NCI-H748 (cell line): ENCODE measurements at regions not wholly inside any gene's neighbourhood (a gene's known extent, or its start where the extent isn't known, plus 50 kb on each side); places are given as distances from the start of the nearest gene placed in this dataset.
"Not testable (repeated sequence)": the region's sequence is repeated elsewhere in the genome, so short reads cannot be mapped to it uniquely, and the experiment has no call there.

Experiments used
- DNase-seq: peaks from one replicate; lab custom pipeline; 2025; ENCODE audit not compliant: unreplicated experiment; lab: John Stamatoyannopoulos, UW

DNA sequence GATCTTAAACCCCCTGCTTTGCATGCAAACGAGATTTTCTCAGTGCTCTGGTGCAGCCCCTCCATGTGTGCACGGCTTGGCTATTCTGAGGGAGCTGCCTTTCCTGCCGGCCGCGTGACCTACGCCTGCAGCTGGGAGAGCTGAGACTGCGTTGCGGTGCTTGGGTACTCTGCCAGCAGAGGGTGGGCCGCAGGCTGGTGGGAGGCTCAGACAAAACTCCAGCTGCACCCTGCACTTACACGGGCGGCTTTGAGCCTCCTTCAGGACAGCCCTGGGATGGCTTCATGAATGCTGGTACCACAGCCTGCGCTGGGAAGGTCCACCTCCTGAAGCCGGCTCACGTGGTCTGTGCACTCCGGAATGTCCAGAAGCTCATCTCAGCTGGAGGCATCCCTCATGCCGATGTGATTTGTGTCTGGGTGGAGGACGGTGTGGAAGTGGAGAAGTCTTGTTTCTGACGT lies 223.7 kb downstream of the DLL1 start:
- DNase-seq = no peak

DNA sequence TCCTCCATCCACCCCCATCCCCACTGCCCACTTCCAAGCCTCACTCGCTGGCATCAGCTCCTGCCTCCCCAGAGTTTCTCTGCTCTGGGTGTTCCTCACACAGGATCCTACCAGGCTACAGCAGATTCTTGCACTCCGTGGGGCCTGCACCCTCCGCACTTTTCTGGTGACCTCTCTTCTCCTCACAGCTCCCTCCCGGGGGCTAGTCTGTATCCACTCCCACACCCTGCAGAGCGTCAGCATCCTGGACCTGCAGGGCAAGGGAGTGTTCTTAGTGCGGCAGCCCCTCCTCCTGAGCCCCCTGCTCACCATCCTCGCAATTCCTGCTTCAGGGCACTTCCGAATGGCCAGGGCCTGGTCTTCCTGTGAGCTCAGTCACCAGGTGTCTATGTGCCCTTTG lies 224.2 kb downstream of the DLL1 start:
- DNase-seq = no peak

DNA sequence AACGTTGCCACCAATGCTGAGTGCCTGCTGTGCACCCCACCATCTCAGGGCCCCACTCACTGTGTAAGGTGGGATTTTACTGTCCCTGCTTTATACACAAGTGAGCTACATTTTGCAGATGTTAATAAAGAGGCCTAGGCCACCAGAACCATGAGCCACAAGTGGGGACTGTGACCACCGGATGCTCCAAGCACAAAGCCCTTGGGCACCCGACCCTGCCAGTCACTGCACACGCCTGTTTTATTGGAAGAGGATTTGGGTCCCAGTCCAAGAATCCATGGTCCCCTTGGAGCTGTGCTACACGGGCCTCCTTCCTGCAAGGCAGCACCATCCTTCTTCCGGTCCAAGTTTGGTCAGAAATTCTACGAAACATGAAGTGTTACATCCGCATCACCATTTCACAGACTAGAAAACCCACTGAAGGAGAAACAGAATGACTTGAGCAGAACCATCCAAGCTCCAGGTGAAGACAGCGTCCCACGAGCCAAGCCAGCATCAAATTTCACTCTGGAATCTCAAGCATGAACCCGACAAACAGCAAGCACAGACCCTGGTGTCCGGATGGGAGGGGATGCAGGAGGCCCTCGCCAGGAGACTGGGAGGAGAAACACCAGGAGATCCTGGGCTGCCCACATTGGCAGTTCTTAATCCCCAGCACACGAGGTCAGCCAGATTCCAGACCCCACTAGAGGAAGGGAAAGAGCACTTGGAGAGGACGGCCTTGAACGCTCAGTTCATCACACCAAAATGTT lies 226.9 kb downstream of the DLL1 start:
- no peak for DNase-seq

DNA sequence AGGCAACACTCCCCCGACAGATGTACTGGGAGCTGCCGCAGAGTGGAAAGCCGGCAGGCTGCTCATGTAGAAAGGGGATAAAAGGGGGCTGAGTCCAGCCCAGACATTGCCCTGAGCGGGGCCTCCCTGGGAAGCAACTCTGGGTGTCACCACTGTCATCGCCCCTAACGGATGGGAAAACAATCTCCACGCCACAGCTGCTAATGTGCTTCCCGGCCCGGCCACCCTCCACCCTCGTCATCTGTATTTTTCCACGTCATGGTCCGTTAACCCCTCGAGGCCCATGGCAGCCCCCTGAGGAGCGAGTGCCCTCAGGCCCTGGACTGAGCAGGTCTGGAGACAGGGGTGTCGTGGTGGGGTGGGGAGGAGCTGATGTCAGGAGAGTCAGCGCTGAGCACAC lies 227.4 kb downstream of the DLL1 start:
- no peak for DNase-seq

DNA sequence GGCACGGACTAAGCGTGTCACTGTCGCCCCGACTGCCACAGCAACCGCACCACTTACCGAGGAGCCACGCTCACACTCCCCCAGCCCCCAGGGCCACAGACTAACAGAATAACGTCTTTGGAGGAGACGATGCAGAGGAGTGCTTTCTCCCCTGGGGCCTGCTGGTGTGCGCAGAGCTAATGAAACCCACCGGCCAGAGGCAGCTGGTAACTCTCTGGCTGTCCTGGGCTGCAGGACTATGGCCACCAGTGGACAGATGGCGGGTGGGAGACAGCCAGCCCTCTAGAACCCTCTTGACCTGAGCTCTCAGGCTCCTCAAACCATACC lies 228.0 kb downstream of the DLL1 start:
- no peak for DNase-seq

DNA sequence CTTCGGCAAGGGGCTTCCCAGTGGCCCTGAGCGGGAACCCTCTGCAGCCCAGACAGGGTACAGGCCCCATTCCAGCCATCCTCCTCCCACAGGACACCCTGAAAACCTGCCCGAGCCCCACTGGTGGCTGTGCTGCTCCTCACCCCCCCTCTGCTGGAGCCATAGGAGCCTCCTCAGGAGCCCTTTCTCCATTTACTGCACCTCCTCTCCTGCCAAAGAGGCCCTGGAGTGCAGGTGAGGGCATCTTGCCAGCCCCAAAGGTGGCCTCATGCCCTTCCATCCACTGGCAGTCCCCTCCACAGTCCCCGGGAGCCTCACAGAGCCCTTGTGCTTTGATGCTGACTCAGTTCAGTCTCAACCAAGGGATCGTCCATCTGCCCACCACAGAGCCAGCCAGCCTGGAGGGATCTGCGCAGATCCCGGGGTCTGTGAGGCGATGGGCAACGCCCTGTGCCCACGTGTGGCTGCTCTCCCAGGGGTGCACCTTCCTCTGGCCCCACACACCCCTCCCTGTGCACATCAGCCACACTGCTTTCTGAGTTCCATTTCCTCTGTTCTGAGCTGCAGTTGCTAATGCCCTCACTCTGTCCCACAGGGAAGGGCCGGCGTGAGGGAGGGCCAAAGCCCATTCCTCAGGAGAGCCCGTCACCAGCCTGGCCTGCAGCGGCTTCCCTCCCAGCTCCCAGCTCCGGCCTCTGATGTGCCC lies 228.5 kb downstream of the DLL1 start:
- no peak for DNase-seq

DNA sequence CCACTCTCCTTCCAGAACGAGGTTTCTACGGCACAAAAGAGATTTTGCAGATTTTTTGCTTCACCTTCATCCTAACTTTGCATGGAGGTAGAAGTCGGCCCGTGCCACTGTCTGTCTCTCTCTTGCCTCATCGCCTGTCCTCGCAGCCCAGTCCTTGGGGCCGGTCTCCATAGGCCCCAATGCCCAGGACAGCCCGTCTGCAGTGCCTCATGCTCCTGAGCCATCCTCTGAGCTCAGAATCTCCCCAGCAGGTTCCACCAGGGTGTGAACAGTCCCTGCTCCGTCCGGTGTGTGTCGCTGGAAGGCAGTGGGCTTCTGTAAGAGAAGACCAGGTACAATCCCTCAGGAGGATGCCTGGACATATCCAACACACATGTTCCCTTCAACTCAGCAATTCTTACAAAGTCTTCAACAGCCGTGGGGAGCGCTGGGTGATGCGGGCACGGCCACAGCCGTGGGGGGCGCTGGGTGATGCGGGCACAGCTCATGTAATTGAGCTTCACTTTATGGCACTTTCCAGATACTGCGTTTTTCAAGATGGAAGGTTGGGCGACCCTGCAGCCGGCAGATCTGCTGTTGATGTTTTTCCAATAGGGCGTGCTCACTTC lies 231.9 kb downstream of the DLL1 start:
- DNase-seq = no peak

DNA sequence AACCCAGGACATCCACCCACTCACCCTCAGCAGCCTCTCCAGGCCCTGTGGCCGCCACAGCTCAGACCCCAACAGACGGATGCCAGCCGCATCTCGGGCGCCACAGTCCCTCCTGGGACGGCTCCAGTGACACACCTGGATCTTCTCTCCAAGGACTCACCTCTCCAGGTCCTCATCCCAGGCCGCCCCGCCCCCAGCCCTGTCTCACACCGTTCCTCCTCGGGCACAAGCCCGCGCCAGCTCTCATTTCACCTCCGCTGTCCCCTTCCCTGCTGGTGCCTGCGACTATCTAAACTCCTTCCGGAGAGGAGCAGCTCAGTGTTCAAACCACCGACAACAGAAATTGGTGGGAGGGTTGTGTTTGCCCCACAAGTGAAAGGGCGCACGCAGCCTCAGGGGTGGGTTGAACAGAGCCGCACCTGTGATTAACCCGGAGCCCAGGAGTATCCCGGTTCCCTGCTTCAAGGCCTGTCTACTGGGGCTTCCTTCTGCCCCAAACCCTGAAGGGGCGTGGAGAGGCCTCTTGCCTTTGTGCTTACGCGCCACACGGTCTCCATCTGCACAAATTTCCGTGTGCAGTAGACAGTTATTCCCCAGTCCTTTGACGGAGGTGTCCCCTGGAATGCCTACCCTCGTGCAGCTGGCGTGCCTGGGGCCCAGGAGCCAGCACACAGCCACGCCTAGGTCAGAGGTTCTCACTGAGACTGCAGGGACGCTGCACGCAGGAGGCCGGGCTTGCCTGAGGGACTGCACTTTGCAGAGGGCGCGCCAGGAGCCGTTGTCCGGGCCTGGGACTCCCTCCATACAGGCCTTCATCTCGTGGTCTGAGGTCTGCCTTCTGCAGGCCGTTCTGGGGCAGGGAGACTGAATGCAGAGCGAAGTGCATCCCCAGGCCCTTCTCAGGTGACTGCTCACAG lies 232.7 kb downstream of the DLL1 start:
- DNase-seq = no peak

DNA sequence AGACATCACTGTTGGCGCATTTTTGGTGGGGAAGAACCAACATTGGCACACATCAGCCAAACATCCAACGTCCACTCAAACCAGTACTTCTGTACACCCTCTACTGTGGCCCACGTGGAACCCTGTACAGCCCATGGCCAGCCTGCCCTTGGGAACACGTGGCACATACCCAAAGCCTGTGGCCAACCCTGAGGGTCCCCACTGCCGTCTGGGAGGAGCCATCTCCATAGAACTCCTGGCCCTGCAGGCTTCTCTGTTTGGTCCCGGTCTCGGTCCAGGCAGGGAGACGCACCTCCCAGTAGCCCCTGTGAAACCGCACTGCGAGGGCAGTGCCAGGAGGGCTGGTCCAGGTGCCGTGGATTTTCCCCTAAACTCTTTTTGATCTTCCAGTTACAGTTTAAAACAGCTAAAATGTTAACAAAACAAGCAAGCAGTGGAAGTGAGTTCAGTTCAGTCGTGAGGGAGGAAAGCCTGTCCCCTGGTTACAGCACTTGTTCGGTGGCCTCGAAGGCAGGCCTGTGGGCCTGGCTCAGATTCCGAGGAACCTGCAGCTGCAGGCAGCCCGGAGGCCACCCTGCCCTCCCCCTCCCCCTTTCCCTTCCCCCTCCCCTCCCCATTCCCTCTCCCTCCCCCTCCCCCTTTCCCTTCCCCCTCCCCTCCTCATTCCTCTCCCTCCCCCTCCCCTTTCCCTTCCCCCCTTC lies 233.7 kb downstream of the DLL1 start:
- DNase-seq = no peak

DNA sequence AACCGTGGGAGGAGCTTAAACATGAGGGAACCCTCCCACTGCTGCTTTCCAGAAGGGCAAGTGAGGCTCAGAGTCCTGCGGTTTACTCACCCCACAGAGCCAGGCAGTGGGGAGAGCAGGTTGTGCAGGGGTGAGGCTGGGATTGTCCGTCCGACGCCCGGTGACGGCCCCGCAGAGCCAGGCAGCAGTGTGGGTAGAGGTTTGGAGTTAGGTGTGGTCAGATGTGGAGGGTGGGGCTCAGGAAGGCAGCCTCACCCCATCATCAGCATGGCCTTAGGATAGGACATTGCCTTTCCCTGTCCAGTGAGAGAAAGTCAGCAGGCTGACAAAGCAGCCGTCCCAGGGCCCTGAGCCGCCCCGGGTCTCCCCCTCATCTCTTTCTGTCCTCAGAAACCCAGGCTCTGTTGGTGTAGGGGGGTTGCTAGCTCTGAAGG lies 234.6 kb downstream of the DLL1 start:
- no peak for DNase-seq

DNA sequence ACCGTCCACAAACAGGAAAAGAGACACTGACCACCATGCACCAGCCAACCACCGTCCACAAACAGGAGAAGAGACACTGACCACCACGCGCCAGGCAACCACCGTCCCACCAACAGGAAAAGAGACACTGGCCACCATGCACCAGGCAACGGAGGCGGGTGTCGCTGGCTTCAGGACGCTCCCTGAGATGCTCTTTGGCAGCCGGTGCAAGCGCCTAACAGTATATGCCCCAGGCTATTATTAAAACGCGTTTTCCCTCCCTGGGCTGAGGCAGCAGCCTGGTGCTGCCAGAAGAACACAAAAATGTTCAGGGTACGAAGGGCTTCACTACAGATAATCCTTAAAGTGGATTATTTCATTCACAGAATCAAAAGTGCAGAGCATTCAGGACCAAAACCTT lies 235.1 kb downstream of the DLL1 start:
- not testable (repeated sequence) for DNase-seq

DNA sequence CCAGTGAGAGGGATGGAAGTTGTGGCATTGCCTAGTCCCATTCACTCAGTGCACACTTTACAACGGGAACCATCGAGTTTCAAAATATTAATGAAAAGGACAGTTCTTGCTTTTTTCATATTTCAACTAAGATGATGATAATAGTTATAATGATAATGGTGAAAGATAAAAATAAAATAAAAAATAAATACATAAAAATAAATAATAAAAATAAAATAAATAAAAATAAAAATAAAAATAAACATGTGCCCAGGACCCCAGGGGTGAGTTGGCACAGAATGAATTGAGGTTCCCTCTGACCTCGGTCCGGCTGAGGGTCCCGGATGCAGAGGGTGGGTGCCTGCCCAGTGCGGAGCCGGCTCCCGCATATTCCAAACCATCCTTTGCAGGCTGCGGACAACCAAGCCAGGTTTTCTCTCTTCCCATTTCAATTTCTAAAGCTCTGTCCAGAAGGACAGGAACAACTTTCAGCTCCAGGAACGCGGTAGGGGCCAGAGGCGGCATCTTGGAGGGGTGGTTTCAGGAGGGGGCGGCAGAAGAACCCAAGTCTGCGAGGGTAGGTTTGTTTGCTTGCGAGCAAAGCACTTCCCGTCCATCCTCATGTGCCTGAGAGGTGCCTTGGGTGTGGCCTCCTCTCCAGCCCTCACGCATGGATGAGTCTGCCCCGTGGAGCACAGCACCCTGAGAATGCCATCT lies 236.8 kb downstream of the DLL1 start:
- no peak for DNase-seq

DNA sequence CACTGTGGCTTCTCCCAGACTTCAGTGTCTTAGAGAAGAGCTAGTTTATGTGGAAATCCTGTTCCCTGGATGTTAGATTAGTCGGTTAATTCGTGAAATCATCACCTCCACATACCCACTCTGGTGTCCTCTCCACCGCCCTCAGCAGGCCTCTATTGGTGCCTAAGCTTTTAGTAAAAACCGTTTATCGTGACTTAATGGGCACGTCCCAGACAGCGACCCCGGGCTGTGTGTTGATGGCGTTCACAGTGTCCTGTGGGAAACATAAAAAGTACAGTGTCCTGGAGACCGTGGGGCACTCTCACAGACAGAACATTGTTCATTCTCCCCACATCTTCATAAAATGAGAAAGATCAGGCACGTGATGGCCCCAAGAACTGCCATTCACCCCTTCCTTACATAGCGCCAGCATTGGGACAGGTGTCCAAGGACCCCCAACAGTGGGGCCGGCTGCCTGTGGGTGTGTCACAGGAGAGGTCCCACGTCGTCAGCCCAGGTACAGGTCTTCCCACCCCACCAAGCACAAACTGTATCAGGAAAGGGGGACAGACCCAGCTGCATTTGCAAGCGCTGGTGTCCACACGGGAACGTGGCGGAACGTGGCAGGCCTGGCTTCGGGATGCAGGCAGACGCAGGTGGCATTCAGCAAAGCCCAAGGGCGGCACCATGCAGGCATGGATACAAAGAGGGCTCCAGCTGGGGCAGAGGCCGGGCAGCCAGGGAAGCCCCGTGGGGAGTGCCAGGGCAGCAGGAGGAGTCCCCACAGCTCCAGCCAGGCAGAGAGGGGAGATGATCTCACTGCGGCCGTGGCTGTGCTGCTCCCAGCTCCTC lies 237.7 kb downstream of the DLL1 start:
- DNase-seq = no peak

DNA sequence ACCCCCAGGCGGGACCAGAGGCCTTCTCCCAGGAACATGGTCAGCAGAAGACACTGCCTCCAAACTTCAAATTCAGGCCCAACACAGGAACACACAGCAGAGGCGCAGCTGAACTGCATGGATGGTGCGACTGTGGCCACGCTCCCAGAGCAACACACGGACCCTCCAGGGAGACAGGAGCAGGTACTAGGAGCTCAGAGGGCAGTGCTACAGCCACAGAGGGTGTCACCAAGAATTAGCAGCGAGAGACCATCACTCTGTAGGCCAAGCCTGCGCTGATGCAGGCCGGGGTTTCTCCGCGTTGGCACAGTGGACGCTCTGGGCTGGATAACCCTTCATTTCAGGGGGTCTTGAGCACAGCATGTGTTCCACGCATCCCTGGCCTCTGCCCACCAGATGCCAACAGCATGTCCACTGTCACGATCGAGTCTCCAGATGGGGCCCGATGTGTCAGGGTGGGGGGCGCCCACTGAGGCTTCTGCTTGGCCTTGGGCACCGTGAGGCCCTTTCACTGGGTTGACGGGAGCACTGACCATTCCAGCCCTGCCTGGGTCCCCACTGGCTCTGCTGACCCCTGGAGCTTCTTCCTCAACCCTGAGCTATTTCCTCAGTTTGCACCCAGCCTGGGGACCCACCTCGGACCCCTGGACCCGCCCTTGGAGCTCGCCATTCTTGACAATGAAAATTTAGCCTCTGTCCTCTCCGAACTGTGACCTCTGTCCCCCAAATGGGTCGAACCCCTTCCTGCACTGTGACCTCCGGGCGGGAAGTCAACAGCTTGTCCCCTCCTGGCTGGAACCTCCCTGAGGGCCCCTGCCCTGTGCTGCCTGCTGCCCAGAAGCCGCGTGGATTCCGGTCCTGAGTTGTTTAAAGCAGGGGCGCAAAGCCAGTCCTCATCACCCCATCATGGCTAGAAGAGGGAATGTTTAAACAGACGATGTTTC lies 239.4 kb downstream of the DLL1 start:
- no peak for DNase-seq

DNA sequence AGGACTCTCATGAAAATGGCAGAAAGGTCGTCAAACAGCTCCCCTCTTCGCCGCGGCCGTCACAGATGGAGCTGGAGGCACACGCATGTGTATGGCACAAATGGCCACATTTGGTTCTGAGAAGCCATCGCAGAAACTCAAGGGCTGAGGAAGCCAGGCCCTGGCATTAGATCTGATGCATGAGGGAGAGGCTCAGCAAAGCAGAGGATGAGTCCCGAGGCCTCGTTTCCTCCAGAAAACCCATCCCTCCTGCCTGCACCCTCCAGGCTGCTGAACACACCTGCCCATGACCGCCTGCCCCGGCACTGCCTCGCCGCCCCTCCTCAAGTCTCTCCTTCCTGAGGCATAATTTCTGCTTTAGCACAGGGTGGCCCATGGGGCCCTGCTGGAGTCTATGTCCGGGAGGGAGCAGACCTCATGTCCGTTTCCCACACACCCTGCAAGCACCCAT lies 240.3 kb downstream of the DLL1 start:
- DNase-seq = no peak

DNA sequence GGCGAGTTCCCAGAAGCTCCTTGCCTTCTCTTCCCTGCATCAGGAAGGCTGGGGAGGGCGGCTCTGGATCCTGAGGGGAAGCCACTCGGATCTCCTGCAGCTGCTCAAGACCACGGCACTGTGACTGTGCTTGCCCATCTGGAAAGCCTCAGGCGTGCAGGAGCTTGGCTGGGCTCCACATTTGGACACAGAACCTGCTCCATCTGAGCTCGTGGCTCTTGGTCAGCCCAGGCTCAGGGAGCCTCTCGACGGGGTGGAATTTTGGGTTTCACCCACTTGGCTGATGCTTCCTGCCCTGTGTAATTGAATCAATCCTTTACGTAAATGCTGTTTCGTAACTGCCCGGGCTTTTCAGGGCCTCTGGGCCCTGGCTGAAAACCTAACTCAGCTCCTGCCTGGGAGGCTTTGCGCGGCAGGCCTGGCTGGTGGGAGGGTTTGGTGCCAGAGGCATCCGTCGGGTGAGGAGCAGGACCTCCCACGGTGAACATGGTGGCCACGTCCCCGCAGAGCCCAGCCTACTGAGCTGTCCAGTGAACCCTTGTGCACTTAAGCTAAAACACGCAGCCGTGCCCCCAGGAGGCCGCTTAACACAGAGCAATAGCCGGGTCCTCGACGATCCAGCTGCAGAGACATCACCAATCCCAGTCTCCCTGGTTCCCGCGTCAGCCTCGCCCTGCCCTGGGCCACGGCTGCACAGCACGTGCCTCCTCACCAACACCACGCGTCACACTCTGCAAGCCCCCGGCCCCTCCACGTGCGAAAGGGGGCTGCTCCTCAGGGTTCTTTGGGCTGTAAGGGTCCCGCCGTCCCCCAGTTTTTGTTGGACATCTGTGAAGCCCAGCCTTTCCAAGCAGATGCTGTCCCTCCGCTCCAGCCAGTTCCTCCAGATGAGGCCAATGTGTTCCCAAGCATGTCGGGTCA lies 241.0 kb downstream of the DLL1 start:
- no peak for DNase-seq
